Lower leg skin (tissue), 4 donors: ENCODE measurements at regions not wholly inside any gene's neighbourhood (a gene's known extent, or its start where the extent isn't known, plus 50 kb on each side); places are given as distances from the start of the nearest gene placed in this dataset.
"Not testable (repeated sequence)": the region's sequence is repeated elsewhere in the genome, so short reads cannot be mapped to it uniquely, and the experiment has no call there.

Experiments used
- DNase-seq, 2 donors: peaks; one replicate each; pipeline ENCODE4 v3.0.0-alpha.2; 2019; ENCODE audit warnings: low spot score in 2 of 2
- H3K4me3 ChIP-seq: fragments of 200-600 bp; sonication (generic); 2 replicates; pipeline ENCODE4 v1.5.1; 2017; ENCODE audit warnings: mild to moderate bottlenecking, low read depth; ENCODE audit not compliant: poor library complexity, severe bottlenecking
- POLR2A ChIP-seq, 2 donors: fragments of 450-650 bp; IDR thresholded peaks; one replicate each; pipeline ENCODE4 v1.6.1; 2016 to 2017; ENCODE audit warnings: antibody characterized with exemption in 2 of 2, mild to moderate bottlenecking in 1 of 2, moderate library complexity in 1 of 2
- WGBS, 2 donors: methylation state at CpG; one replicate each; pipeline ENCODE4 v1.1.5; 2018; 5-methylcytosine and 5-hydroxymethylcytosine counted together
- intact Hi-C: fragments of 100-400 bp; cut with DNase I; formaldehyde crosslinking; loops from one replicate; pipeline ENCODE4 v1.15.0; 2023; ENCODE audit warnings: low total_unique reads
- TF ChIP-seq, protein P1 (sequence below), 3 donors: fragments of 450-650 bp; IDR thresholded peaks; one replicate each; pipeline ENCODE4 v1.5.1; 2016; ENCODE audit warnings: antibody characterized with exemption in 3 of 3, mild to moderate bottlenecking in 3 of 3, moderate library complexity in 2 of 3

GRCh38 chr2:58387701-58388100 lies 146.6 kb upstream of the FANCL start:
- intact Hi-C loops = no loop called here
- WGBS, 2 donors = 68 to 88% methylated on average over 1 of the region's 1 CpG

GRCh38 chr2:58386904-58387303 lies 145.8 kb upstream of the FANCL start:
- 72% methylated on average over 13 of the region's 14 CpGs for WGBS, 2 donors
- H3K4me3 ChIP-seq, intact Hi-C loops, DNase-seq: not testable (repeated sequence)

More at GRCh38 chr2:58387701-58388100, 146.6 kb upstream of the FANCL start:
- no peak for TF ChIP-seq POLR2A (IDR thresholded peaks at IDR 0.05)
- TF ChIP-seq, protein P1, sequence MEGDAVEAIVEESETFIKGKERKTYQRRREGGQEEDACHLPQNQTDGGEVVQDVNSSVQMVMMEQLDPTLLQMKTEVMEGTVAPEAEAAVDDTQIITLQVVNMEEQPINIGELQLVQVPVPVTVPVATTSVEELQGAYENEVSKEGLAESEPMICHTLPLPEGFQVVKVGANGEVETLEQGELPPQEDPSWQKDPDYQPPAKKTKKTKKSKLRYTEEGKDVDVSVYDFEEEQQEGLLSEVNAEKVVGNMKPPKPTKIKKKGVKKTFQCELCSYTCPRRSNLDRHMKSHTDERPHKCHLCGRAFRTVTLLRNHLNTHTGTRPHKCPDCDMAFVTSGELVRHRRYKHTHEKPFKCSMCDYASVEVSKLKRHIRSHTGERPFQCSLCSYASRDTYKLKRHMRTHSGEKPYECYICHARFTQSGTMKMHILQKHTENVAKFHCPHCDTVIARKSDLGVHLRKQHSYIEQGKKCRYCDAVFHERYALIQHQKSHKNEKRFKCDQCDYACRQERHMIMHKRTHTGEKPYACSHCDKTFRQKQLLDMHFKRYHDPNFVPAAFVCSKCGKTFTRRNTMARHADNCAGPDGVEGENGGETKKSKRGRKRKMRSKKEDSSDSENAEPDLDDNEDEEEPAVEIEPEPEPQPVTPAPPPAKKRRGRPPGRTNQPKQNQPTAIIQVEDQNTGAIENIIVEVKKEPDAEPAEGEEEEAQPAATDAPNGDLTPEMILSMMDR (IDR thresholded peaks at IDR 0.05) = no peak
- H3K4me3 ChIP-seq = no peak overlapping the region
- DNase-seq = no peak

DNA sequence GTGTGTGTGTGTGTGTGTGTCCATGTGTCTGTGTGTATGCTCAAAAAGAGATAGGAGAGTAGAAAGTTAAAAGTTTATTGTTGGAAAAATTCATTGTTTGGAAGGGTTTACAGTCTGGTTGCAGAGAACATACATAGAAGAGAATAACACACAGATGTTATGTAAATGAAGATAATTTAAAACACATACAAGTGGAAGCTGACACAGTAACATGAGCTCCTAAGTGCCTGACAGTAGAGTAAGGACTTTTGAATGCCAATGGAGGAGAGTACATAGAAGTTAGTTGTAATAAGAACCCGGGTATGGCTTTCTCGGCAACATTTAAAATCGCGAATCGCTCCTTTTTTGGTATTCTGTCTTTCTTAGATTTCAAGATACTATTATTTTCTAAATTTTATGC lies 137.0 kb upstream of the FANCL start:
- DNase-seq = no peak
- TF ChIP-seq, protein P1 (IDR thresholded peaks at IDR 0.05) = no peak
- no peak for TF ChIP-seq POLR2A (IDR thresholded peaks at IDR 0.05)
- WGBS, 2 donors = 74 to 78% methylated on average over 5 of the region's 5 CpGs
- intact Hi-C loops = no loop called here
- H3K4me3 ChIP-seq = no peak overlapping the region

- WGBS, 2 donors = 89 to 94% methylated on average over 1 of the region's 1 CpG
- no peak for DNase-seq
- TF ChIP-seq POLR2A (IDR thresholded peaks at IDR 0.05) = no peak
- TF ChIP-seq, protein P1 (IDR thresholded peaks at IDR 0.05) = no peak
- intact Hi-C loops = no loop called here
- H3K4me3 ChIP-seq = no peak overlapping the region
These were observed 136.1 kb upstream of the FANCL start for GRCh38 chr2:58377181-58377580.

DNA sequence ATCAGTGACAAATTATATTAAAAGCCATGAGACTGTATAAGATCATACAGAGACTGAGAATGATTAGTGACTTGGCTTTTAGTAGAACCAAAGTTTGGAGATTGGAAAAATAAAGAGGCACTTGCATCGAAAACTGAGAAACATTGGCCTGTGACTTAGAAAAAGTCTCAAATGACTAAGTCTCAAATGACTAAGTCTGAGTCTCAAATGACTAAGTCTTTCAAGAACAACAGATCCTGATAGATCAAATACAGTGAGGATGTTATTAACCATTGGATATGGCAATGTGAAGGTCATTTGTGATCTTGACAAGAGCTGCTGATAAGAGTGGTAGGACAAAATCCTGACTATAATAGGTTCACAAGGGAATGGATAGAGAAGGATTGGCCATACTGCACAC lies 135.5 kb upstream of the FANCL start:
- H3K4me3 ChIP-seq = no peak overlapping the region
- no peak for DNase-seq
- WGBS, 2 donors = 80 to 92% methylated on average over 1 of the region's 1 CpG
- TF ChIP-seq, protein P1 (IDR thresholded peaks at IDR 0.05) = no peak
- TF ChIP-seq POLR2A (IDR thresholded peaks at IDR 0.05) = no peak
- intact Hi-C loops = no loop called here

GRCh38 chr2:58369594-58369993 lies 128.5 kb upstream of the FANCL start:
- TF ChIP-seq, protein P1 (IDR thresholded peaks at IDR 0.05) = no peak
- no peak for TF ChIP-seq POLR2A (IDR thresholded peaks at IDR 0.05)
- no peak for DNase-seq
- intact Hi-C loops = no loop called here
- no peak overlapping the region for H3K4me3 ChIP-seq
- WGBS, 2 donors = 83 to 84% methylated on average over 2 of the region's 2 CpGs
